ENCODE measurements at regions not wholly inside any gene's neighbourhood (a gene's known extent, or its start where the extent isn't known, plus 50 kb on each side); places are given as distances from the start of the nearest gene placed in this dataset.

DNA sequence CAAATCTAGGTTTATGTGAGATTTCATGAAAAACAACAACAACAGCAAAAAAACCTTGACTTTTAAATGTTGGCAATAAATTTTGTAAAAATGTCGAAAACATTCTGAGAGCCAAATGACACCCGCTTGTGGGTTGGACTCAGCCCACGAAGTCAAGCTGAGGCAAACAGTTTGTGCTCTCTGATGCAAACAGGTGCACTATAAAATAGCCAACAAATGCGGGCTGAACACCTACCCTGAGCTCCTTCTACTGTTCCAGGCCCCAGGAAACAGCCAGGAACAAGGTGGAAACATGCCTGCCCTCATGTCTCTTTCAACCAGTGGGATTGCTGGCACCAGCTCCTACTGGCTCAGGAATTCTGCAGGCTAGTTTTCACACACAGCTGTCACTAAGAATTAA, 105.0 kb upstream of the ZNF716 start:
- DNase-seq (ENCODE audit: low read depth, low spot score) (no peak), FAIRE-seq (no peak)
- dilution Hi-C loops (cut with MboI; ENCODE audit: extremely low pct_ligation_motif_present, low sequenced_read_pairs) (no loop called here), intact Hi-C loops (cut with micrococcal nuclease) (no loop called here)
- H3K36me3 ChIP-seq (ENCODE audit: control insufficient read depth in 2 of 2, extremely low read depth in 1 of 2, insufficient read depth in 2 of 2, low read length in 2 of 2), result no peaks in the 10 kb centered on the region
- H3K4me1 ChIP-seq (ENCODE audit: control insufficient read depth, extremely low read depth, insufficient read depth, low read length), result no peaks in the 10 kb centered on the region
- no peak overlapping the region for H2AFZ ChIP-seq (ENCODE audit: low read depth, low read length)
- no peaks in the 10 kb centered on the region for H3K9me1 ChIP-seq (replicated peaks; ENCODE audit: control insufficient read depth, extremely low read depth, insufficient read depth, low read length)
- H3K4me2 ChIP-seq (ENCODE audit: insufficient read depth, low read length), result no peak overlapping the region
- TF ChIP-seq FOS (IDR thresholded peaks at IDR 0.05; ENCODE audit: borderline replicate concordance, insufficient read depth, low read length), result no peak
- no peak for TF ChIP-seq POLR2AphosphoS5 (IDR thresholded peaks at IDR 0.05; ENCODE audit: insufficient read depth, low read depth, low read length)
- no peak for TF ChIP-seq GATA2 (IDR thresholded peaks at IDR 0.05; ENCODE audit: insufficient read depth, insufficient read length, low read depth, low read length)
- no peak for TF ChIP-seq POLR2A (IDR thresholded peaks at IDR 0.05; ENCODE audit: low read depth, low read length)
- TF ChIP-seq MYC (IDR thresholded peaks at IDR 0.05; ENCODE audit: low read depth, low read length), result no peak
- TF ChIP-seq, protein P1, sequence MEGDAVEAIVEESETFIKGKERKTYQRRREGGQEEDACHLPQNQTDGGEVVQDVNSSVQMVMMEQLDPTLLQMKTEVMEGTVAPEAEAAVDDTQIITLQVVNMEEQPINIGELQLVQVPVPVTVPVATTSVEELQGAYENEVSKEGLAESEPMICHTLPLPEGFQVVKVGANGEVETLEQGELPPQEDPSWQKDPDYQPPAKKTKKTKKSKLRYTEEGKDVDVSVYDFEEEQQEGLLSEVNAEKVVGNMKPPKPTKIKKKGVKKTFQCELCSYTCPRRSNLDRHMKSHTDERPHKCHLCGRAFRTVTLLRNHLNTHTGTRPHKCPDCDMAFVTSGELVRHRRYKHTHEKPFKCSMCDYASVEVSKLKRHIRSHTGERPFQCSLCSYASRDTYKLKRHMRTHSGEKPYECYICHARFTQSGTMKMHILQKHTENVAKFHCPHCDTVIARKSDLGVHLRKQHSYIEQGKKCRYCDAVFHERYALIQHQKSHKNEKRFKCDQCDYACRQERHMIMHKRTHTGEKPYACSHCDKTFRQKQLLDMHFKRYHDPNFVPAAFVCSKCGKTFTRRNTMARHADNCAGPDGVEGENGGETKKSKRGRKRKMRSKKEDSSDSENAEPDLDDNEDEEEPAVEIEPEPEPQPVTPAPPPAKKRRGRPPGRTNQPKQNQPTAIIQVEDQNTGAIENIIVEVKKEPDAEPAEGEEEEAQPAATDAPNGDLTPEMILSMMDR (IDR thresholded peaks at IDR 0.05; ENCODE audit: extremely low read depth in 1 of 2, insufficient read depth in 1 of 2, low read depth in 1 of 2, low read length in 2 of 2), result no peak
- no peak for TF ChIP-seq EZH2 (IDR thresholded peaks at IDR 0.05; ENCODE audit: borderline replicate concordance, low read depth, low read length, severe bottlenecking)
- no peak for TF ChIP-seq JUN (IDR thresholded peaks at IDR 0.05; ENCODE audit: borderline replicate concordance, insufficient read depth, insufficient read length, low read depth)
- TF ChIP-seq, protein P2, sequence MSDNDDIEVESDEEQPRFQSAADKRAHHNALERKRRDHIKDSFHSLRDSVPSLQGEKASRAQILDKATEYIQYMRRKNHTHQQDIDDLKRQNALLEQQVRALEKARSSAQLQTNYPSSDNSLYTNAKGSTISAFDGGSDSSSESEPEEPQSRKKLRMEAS (IDR thresholded peaks at IDR 0.05; ENCODE audit: insufficient read depth, insufficient read length), result no peak
- H3K79me2 ChIP-seq (ENCODE audit: control insufficient read depth, insufficient read depth, low read length), result no peaks in the 10 kb centered on the region
- no peak overlapping the region for H3K4me3 ChIP-seq (replicated peaks in 1 of 3; ENCODE audit: insufficient read depth in 1 of 3, low read depth in 1 of 3, low read length in 3 of 3)
- CTCF ChIA-PET, result no interaction called here
- no peaks in the 10 kb centered on the region for H4K20me1 ChIP-seq (replicated peaks; ENCODE audit: control insufficient read depth, extremely low read depth, insufficient read depth, low read length)
- no peak overlapping the region for H3K9ac ChIP-seq (replicated peaks; ENCODE audit: extremely low read depth, insufficient read depth, low read length)
- H3K27ac ChIP-seq (ENCODE audit: insufficient read depth, low read depth, low read length), result no peak overlapping the region
- BruUV-seq (replicated peaks), result no TSS peak
- POLR2A ChIA-PET, result no interaction called here
- H3K9me3 ChIP-seq (replicated peaks; ENCODE audit: control insufficient read depth, insufficient read depth, low read length), result peaks cover 8% of the 10 kb centered on the region
- no peaks in the 10 kb centered on the region for H3K27me3 ChIP-seq (ENCODE audit: control insufficient read depth in 2 of 2, insufficient read depth in 2 of 2, low read length in 2 of 2)

Measured in endothelial cell of umbilical vein (primary cell).